ENCODE measurements at regions not wholly inside any gene's neighbourhood (a gene's known extent, or its start where the extent isn't known, plus 50 kb on each side); places are given as distances from the start of the nearest gene placed in this dataset.

DNA sequence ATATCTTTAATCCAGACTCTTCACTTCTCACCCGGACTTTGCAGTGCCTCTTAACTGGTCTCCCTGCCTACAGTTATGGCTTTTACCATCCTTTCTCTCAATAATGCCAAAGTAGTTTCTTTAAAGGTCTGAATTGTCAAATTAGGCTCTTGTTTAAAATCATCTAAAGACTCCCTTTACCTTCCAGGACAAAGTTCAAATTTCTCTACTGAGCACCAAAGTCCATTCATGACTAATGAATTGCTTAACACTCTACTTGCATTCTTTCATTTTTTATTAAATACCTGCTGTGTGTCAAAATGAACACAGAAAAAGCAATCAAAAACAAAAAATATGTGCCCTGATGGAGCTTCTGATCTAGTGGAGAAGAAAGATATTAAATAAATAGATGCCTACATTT lies 472.4 kb upstream of the UBE2E2 start:
- no peak overlapping the region for H3T11ph ChIP-seq (ENCODE audit: low read length)
- no peak overlapping the region for H3K18ac ChIP-seq (ENCODE audit: insufficient read length, low read depth, low read length)
- no peak overlapping the region for H2BK120ac ChIP-seq (ENCODE audit: low read depth, low read length, poor library complexity, severe bottlenecking)
- H3K56ac ChIP-seq (ENCODE audit: insufficient read length, low read depth, low read length) = no peak overlapping the region
- no peaks in the 10 kb centered on the region for H3K4me1 ChIP-seq (ENCODE audit: insufficient read depth, low read length)
- H4K20me1 ChIP-seq (ENCODE audit: control insufficient read depth, insufficient read depth, insufficient read length) = no peaks in the 10 kb centered on the region
- H2BK5ac ChIP-seq (ENCODE audit: insufficient read length, low read length) = no peak overlapping the region
- H3K79me1 ChIP-seq (ENCODE audit: insufficient read depth, low read depth, low read length, poor library complexity, severe bottlenecking) = no peaks in the 10 kb centered on the region
- H4K8ac ChIP-seq (replicated peaks; ENCODE audit: insufficient read length, low read depth, low read length) = no peak overlapping the region
- no peak overlapping the region for H3K9ac ChIP-seq (ENCODE audit: extremely low read depth, insufficient read length, low read length)
- no peak overlapping the region for H2BK12ac ChIP-seq (ENCODE audit: insufficient read length, low read depth, low read length)
- no peaks in the 10 kb centered on the region for H3K9me3 ChIP-seq (ENCODE audit: control insufficient read depth, low read depth, low read length)
- H3K79me2 ChIP-seq (ENCODE audit: insufficient read depth, low read length) = no peaks in the 10 kb centered on the region
- DNase-seq = no peak
- no CpG with 5 or more reads among the region's 1 CpG for WGBS (ENCODE audit: extremely low coverage, insufficient read length, low lambda C conversion rate)
- H3K4ac ChIP-seq (ENCODE audit: low read depth, low read length) = no peak overlapping the region
- H2AFZ ChIP-seq (ENCODE audit: low read length) = no peak overlapping the region
- H3K23ac ChIP-seq (ENCODE audit: insufficient read length, low read depth, low read length) = no peak overlapping the region
- H3K23me2 ChIP-seq (ENCODE audit: insufficient read length, low read depth, low read length, poor library complexity, severe bottlenecking) = no peaks in the 10 kb centered on the region
- TF ChIP-seq, protein P1, sequence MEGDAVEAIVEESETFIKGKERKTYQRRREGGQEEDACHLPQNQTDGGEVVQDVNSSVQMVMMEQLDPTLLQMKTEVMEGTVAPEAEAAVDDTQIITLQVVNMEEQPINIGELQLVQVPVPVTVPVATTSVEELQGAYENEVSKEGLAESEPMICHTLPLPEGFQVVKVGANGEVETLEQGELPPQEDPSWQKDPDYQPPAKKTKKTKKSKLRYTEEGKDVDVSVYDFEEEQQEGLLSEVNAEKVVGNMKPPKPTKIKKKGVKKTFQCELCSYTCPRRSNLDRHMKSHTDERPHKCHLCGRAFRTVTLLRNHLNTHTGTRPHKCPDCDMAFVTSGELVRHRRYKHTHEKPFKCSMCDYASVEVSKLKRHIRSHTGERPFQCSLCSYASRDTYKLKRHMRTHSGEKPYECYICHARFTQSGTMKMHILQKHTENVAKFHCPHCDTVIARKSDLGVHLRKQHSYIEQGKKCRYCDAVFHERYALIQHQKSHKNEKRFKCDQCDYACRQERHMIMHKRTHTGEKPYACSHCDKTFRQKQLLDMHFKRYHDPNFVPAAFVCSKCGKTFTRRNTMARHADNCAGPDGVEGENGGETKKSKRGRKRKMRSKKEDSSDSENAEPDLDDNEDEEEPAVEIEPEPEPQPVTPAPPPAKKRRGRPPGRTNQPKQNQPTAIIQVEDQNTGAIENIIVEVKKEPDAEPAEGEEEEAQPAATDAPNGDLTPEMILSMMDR (conservative IDR thresholded peaks at IDR 0.05) = no peak
- H2BK15ac ChIP-seq (ENCODE audit: low read depth, low read length) = no peak overlapping the region
- no peak overlapping the region for H3K4me2 ChIP-seq (ENCODE audit: insufficient read depth, insufficient read length, low read length)
- H3K4me1 Mint-ChIP-seq = peaks cover 0 to 9% of the 10 kb centered on the region in 2 experiments; a peak in 2 of 4 replicates
- no peaks in the 10 kb centered on the region for H3K27me3 ChIP-seq (ENCODE audit: insufficient read depth, low read length)
- no peak overlapping the region for H3K27ac Mint-ChIP-seq
- H2AK5ac ChIP-seq (ENCODE audit: insufficient read length, low read length) = no peak overlapping the region
- H3K14ac ChIP-seq (ENCODE audit: insufficient read depth, low read length) = no peak overlapping the region
- no peaks in the 10 kb centered on the region; a peak in 1 of 7 replicates for H3K36me3 Mint-ChIP-seq (ENCODE audit: insufficient read depth in 1 of 3, low read depth in 3 of 3)
- no peak overlapping the region for H2BK20ac ChIP-seq (ENCODE audit: low read depth, low read length, poor library complexity, severe bottlenecking)
- no peak overlapping the region for H3K27ac ChIP-seq (ENCODE audit: insufficient read length, low read depth, low read length)
- no peak overlapping the region for H4K91ac ChIP-seq (ENCODE audit: insufficient read length, low read depth, low read length)
- peaks cover 0 to 2% of the 10 kb centered on the region in 2 experiments; a peak in 1 of 5 replicates for H3K9me3 Mint-ChIP-seq
- no peak overlapping the region for H3K4me3 Mint-ChIP-seq
- H4K5ac ChIP-seq (ENCODE audit: insufficient read length, low read depth, low read length) = no peak overlapping the region
- H3K27me3 Mint-ChIP-seq (ENCODE audit: low read depth) = no peaks in the 10 kb centered on the region
